ENCODE measurements at regions not wholly inside any gene's neighbourhood (a gene's known extent, or its start where the extent isn't known, plus 50 kb on each side); places are given as distances from the start of the nearest gene placed in this dataset.

DNA sequence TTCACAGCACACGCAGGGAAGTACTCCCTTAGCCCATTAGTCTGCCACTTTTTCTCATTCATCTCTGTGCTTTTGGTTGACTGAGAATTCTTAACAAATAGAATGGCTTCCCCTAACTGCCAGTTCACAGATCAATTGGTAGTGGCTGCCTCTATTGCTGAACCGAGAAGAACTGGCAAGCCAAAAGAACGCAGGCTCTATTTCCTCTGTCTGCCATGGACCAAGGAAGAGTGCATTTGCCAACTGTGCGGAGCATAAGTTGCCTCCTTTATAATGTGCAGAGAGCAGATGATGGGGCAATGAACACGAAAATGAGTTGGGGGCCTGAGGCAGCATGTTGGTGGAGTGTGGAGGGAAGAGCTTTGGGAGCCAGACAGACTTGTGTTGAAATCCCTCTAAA, 483.1 kb upstream of the CAMK1G start:
- H3K27me3 ChIP-seq, result peaks cover 0 to 4% (median 0%) of the 10 kb centered on the region in 7 donors
- intact Hi-C loops (cut with DNase I), result no loop called here
- TF ChIP-seq, protein P1, sequence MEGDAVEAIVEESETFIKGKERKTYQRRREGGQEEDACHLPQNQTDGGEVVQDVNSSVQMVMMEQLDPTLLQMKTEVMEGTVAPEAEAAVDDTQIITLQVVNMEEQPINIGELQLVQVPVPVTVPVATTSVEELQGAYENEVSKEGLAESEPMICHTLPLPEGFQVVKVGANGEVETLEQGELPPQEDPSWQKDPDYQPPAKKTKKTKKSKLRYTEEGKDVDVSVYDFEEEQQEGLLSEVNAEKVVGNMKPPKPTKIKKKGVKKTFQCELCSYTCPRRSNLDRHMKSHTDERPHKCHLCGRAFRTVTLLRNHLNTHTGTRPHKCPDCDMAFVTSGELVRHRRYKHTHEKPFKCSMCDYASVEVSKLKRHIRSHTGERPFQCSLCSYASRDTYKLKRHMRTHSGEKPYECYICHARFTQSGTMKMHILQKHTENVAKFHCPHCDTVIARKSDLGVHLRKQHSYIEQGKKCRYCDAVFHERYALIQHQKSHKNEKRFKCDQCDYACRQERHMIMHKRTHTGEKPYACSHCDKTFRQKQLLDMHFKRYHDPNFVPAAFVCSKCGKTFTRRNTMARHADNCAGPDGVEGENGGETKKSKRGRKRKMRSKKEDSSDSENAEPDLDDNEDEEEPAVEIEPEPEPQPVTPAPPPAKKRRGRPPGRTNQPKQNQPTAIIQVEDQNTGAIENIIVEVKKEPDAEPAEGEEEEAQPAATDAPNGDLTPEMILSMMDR (IDR thresholded peaks at IDR 0.05), result no peak
- ATAC-seq (no peak), DNase-seq (no peak)
- no peaks in the 10 kb centered on the region for H3K36me3 ChIP-seq
- H3K9me3 ChIP-seq, result no peaks in the 10 kb centered on the region
- H3K4me1 ChIP-seq, result no peaks in the 10 kb centered on the region
- no peak overlapping the region for H3K4me3 ChIP-seq
- 91 to 94% methylated on average over 5 of the region's 5 CpGs for WGBS, 2 donors
- H3K27ac ChIP-seq, result no peak overlapping the region

DNA sequence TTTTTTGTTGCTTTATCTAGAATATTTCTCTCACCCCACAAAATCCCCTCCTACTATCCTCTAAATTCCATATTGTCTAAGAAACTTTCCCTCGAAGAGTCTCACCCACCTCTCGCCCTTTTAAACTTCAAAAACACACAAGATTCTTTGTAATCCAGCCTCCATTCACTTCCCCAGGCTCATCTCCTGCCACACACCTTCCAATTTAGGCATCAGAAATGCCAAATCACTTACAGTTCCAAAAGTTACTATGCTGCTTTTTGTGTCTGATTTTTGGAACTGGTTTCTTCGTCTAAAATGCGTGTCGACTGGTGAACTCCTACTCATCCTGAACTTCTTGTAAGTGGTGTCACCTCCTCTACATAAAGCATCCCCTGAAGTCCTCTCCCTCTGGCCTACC, 482.4 kb upstream of the CAMK1G start:
- Histone ChIP-seq H3K27ac (no peak overlapping the region), H3K9me3 (no peaks in the 10 kb centered on the region), H3K4me3 (no peak overlapping the region), H3K27me3 (peaks cover 0 to 4% (median 0%) of the 10 kb centered on the region in 7 donors), H3K4me1 (no peaks in the 10 kb centered on the region), H3K36me3 (no peaks in the 10 kb centered on the region)
- TF ChIP-seq, protein P1 (IDR thresholded peaks at IDR 0.05), result no peak
- ATAC-seq (no peak), DNase-seq (no peak)
- WGBS, 2 donors, result 84 to 90% methylated on average over 5 of the region's 5 CpGs
- intact Hi-C loops (cut with DNase I), result no loop called here

DNA sequence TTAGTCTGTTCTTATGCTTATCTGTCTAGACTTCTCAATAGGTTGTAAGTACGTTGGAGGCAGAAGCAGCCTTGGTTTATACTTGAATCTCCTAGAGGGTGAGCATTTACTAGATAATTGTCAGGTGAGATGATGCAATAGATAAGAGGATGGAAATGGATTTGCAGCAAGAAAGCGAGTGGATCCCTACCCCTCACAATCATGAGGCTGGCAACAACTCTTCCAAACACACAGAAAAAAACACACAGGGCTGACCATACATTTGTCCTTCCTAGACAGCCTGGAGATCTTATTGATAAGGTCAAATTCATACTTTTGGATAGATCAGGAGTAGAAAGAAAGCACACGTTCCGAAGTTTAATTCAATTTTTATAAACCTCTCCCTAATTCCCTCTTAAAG, 481.4 kb upstream of the CAMK1G start:
- Histone ChIP-seq H3K27ac (no peak overlapping the region), H3K4me3 (no peak overlapping the region), H3K36me3 (no peaks in the 10 kb centered on the region), H3K27me3 (peaks cover 0 to 4% (median 0%) of the 10 kb centered on the region in 7 donors), H3K4me1 (no peaks in the 10 kb centered on the region), H3K9me3 (no peaks in the 10 kb centered on the region)
- 70 to 78% methylated on average over 4 of the region's 4 CpGs for WGBS, 2 donors
- ATAC-seq, result no peak
- intact Hi-C loops (cut with DNase I), result no loop called here
- TF ChIP-seq, protein P1 (IDR thresholded peaks at IDR 0.05), result no peak
- DNase-seq, result no peak

DNA sequence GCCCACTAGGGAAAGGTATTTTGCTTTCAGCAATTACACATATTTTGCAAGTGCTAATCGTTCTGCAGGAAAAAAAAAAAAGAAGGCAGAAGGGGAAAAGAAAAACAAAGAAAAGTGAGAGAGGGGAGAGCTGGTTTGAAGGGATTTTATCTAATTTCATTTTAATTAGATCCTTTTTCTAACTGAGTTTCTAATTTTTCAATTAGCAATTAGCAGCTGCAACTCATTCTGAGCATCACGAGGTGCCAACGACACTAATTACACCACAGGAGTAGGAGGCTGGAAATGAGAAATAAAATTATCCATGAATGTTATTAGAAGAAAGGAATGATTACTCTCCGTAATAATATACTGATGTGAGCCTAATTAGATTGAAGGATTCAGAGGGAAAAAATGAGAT, 481.0 kb upstream of the CAMK1G start:
- TF ChIP-seq, protein P1 (IDR thresholded peaks at IDR 0.05), result no peak
- Histone ChIP-seq H3K9me3 (no peaks in the 10 kb centered on the region), H3K36me3 (no peaks in the 10 kb centered on the region), H3K4me3 (no peak overlapping the region), H3K27me3 (peaks cover 0 to 4% (median 0%) of the 10 kb centered on the region in 7 donors), H3K4me1 (no peaks in the 10 kb centered on the region), H3K27ac (no peak overlapping the region)
- DNase-seq, result no peak
- WGBS, 2 donors, result 66 to 71% methylated on average over 4 of the region's 4 CpGs
- ATAC-seq, result no peak
- intact Hi-C loops (cut with DNase I), result no loop called here

All from heart right ventricle (tissue), 16 donors.